ENCODE measurements at regions not wholly inside any gene's neighbourhood (a gene's known extent, or its start where the extent isn't known, plus 50 kb on each side); places are given as distances from the start of the nearest gene placed in this dataset.

DNA sequence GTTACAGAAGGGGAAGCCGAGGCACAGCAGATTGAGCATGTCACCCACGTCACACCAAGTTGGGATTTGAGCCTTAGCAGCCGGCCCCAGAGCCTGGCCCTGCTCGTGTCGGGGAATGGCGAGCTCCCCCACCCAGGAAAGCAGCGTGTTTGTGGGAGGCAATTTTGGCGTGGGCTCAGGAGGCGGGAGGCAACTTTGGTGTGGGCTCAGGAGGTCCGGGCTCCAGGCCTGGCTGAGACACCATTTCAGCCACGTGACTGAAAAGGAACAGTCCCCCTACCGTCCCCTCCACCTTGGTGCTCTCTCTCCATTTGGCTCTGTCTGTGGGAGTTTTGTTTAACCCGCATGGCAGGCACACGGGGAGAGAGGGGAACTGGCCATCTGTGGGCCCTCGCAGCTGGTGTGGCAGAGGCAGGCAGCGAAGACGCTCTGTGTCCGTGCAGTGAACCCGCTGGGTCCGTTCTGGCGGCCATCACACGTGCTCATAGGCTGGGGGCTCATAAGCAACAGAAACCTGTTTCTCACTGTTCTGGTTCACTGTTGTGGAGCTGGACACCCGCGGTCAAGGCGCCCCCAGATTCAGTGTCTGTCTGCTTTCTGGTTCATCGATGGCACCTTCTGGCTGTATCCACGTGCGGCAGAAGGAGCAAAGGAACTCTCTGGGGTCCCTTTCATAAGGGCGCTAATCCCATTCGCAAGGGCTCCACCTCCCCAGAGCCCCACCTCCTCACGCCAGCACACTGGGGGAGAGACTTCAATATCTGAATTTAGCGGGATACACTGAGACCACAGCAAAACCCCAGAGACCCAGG, 110.2 kb downstream of the CRYAA start:
- no peak for TF ChIP-seq POLR2A (IDR thresholded peaks at IDR 0.05; ENCODE audit: low read length)
- TF ChIP-seq GATA1 (IDR thresholded peaks at IDR 0.05; ENCODE audit: low read depth, low read length), result no peak
